Gastroesophageal sphincter (tissue), 4 donors: ENCODE measurements at regions not wholly inside any gene's neighbourhood (a gene's known extent, or its start where the extent isn't known, plus 50 kb on each side); places are given as distances from the start of the nearest gene placed in this dataset.

Experiments
- ATAC-seq: fragments of 150-250 bp; one replicate; pipeline ENCODE4 v1.9.1; 2016; ENCODE audit warnings: mild to moderate bottlenecking, moderate library complexity
- H3K27ac ChIP-seq, 4 donors: fragments of 200-600 bp; sonication (generic) in 3 of 4; 1 replicate in 3 of 4; 2 replicates in 1 of 4; pipeline ENCODE4 v1.5.1; 2016 to 2019
- H3K27me3 ChIP-seq: fragments of 200-600 bp; sonication (generic); one replicate; pipeline ENCODE4 v1.5.1; 2019
- H3K36me3 ChIP-seq, 2 donors: fragments of 200-600 bp; sonication (generic); one replicate each; pipeline ENCODE4 v1.5.1; 2019; ENCODE audit warnings: control low read depth in 1 of 2
- H3K4me1 ChIP-seq, 3 donors: fragments of 200-600 bp; sonication (generic); 1 replicate in 2 of 3; 2 replicates in 1 of 3; pipeline ENCODE4 v1.5.1; 2016 to 2019; ENCODE audit warnings: control low read depth in 2 of 3
- H3K4me3 ChIP-seq, 2 donors: fragments of 200-600 bp; sonication (generic); one replicate each; pipeline ENCODE4 v1.5.1; 2019; ENCODE audit warnings: mild to moderate bottlenecking in 1 of 2, moderate library complexity in 1 of 2
- H3K9me3 ChIP-seq, 3 donors: fragments of 200-600 bp; sonication (generic); one replicate each; pipeline ENCODE4 v1.5.1; 2017 to 2019; ENCODE audit warnings: control low read depth in 2 of 3
- EP300 ChIP-seq: sonication (generic); formaldehyde crosslinking; IDR thresholded peaks from one replicate; pipeline ENCODE4 v1.6.1; 2017; ENCODE audit warnings: antibody characterized with exemption, mild to moderate bottlenecking
- POLR2A ChIP-seq, 2 donors: fragments of 450-650 bp; IDR thresholded peaks; one replicate each; pipeline ENCODE4 v1.6.1; 2017; ENCODE audit warnings: antibody characterized with exemption in 2 of 2, mild to moderate bottlenecking in 2 of 2, moderate library complexity in 1 of 2
- POLR2AphosphoS5 ChIP-seq: sonication (generic); formaldehyde crosslinking; IDR thresholded peaks from one replicate; pipeline ENCODE4 v1.6.1; 2017; ENCODE audit warnings: antibody characterized with exemption
- WGBS, 2 donors: methylation state at CpG; one replicate each; pipeline ENCODE4 v1.1.5; 2018; ENCODE audit warnings: low coverage in 1 of 2; 5-methylcytosine and 5-hydroxymethylcytosine counted together
- TF ChIP-seq, protein P1 (sequence below), 4 experiments: fragments of 200-600 bp in 2 of 4; fragments of 450-650 bp in 2 of 4; sonication (generic) in 1 of 4; IDR thresholded peaks; one replicate each; pipeline ENCODE4 v1.5.1; 2017 to 2019; ENCODE audit warnings: antibody characterized with exemption in 4 of 4, mild to moderate bottlenecking in 2 of 4, moderate library complexity in 2 of 4

DNA sequence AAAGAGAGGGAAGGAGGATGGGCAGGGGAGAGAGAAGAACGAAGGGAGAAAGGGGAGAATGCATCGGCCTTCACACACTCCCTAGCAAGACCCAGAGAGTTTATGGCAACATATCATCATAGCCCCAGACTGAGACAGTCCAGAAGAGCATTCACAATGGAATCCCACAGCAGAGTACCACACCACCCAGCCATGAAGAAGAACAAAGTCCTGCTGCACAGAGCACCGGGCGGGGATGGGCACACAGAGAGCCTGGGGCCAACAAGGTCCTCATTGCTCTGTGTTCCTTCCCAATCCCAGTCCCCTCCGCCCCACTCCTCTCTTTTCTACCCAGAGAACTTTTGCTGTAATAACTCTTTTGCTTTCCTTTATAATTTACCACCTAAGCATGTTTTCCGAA is 118.1 kb upstream of the TMPRSS2 start:
- WGBS, 2 donors: 79 to 92% methylated on average over 4 to 6 of the region's 6 CpGs
- ATAC-seq: no peak
- H3K4me1 ChIP-seq: no peaks in the 10 kb centered on the region
- peaks cover 30% of the 10 kb centered on the region for H3K27me3 ChIP-seq
- peaks cover 0 to 9% (median 0%) of the 10 kb centered on the region in 3 donors for H3K9me3 ChIP-seq
- TF ChIP-seq POLR2A (IDR thresholded peaks at IDR 0.05) (no peak), POLR2AphosphoS5 (no peak)
- H3K4me3 ChIP-seq: no peak overlapping the region
- H3K36me3 ChIP-seq: no peaks in the 10 kb centered on the region
- H3K27ac ChIP-seq: no peak overlapping the region

DNA sequence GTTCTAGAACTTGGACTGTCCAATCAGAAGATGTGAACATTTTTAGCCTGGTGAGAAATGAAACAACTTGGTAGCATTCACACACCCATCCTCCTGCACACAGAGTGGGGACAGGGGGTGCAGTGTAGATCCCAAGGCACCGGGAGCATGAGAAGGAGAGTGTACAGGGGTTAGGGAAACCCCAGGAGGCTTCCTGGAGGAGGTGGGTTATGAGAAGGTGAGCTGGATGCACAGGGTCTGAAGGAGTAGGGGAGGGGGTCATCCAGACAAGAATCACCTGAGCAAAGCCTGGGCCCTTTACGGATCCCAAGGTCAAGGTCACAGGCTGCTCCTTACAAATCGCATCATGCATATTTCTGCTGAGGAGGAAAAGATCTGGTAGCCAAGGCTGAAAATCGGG is 117.5 kb upstream of the TMPRSS2 start:
- Histone ChIP-seq H3K36me3 (no peaks in the 10 kb centered on the region), H3K4me1 (no peaks in the 10 kb centered on the region), H3K27me3 (peaks cover 30% of the 10 kb centered on the region), H3K9me3 (peaks cover 0 to 9% (median 0%) of the 10 kb centered on the region in 3 donors), H3K4me3 (no peak overlapping the region), H3K27ac (no peak overlapping the region)
- TF ChIP-seq EP300 (no peak), POLR2AphosphoS5 (no peak), POLR2A (IDR thresholded peaks at IDR 0.05) (no peak)
- TF ChIP-seq, protein P1, sequence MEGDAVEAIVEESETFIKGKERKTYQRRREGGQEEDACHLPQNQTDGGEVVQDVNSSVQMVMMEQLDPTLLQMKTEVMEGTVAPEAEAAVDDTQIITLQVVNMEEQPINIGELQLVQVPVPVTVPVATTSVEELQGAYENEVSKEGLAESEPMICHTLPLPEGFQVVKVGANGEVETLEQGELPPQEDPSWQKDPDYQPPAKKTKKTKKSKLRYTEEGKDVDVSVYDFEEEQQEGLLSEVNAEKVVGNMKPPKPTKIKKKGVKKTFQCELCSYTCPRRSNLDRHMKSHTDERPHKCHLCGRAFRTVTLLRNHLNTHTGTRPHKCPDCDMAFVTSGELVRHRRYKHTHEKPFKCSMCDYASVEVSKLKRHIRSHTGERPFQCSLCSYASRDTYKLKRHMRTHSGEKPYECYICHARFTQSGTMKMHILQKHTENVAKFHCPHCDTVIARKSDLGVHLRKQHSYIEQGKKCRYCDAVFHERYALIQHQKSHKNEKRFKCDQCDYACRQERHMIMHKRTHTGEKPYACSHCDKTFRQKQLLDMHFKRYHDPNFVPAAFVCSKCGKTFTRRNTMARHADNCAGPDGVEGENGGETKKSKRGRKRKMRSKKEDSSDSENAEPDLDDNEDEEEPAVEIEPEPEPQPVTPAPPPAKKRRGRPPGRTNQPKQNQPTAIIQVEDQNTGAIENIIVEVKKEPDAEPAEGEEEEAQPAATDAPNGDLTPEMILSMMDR (IDR thresholded peaks at IDR 0.05): no peak
- WGBS, 2 donors: 83 to 92% methylated on average over 2 to 4 of the region's 4 CpGs
- no peak for ATAC-seq

DNA sequence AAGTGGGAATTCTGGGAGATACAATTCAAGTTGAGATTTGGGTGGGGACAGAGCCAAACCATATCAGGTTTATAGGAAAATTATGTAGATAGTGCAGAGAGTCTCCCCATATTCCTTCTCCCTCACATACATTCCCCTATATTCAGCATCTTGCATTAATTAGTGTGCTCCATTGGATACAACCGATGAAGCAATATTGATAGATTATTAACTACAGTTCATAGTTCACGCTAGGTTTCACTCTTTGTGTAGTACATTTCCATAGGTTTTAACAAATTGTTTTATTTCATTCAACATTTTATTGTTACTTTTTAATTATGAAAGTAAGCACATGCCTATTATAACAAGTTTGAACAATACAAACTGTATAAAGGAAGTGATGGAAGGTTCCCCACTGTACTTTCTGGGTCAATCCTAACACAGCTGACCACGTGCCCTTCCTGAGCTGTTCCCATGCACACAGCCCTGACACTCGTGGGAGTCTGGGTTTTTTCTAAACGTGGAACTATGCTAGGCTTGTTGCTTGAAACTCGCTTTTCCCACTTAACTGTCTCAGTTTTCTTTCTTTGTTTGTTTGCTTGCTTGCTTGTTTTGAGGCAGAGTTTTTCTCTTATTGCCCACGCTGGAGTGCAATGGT is 116.8 kb upstream of the TMPRSS2 start:
- TF ChIP-seq POLR2A (IDR thresholded peaks at IDR 0.05): no peak
- TF ChIP-seq EP300: no peak
- TF ChIP-seq POLR2AphosphoS5: no peak
- TF ChIP-seq, protein P1 (IDR thresholded peaks at IDR 0.05): no peak
- ATAC-seq: no peak

DNA sequence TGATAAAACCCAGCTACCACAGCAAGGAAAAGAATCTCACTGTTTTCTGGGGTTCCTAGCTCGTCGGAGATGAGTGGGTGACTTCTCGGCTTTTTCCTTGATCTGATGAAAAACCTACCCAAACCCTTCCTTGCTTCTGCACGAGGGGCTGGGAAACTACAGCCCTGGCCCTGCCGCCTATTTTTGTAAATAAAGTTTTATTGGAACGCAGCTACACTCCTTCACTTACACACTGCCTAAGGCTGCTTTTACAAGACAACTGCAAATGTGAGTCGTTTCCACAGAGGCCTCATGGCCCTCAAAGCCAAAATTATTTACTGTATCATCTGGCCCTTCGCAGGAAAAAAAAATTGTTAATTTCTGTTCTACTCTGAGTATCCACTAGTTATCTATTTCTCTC is 116.0 kb upstream of the TMPRSS2 start:
- H3K4me3 ChIP-seq: no peak overlapping the region
- no peaks in the 10 kb centered on the region for H3K36me3 ChIP-seq
- no peaks in the 10 kb centered on the region for H3K4me1 ChIP-seq
- 89% methylated on average over 8 of the region's 8 CpGs for WGBS, 2 donors
- no peak overlapping the region for H3K27ac ChIP-seq
- peaks cover 30% of the 10 kb centered on the region for H3K27me3 ChIP-seq
- no peak for ATAC-seq
- H3K9me3 ChIP-seq: peaks cover 0 to 2% (median 0%) of the 10 kb centered on the region in 3 donors
- TF ChIP-seq POLR2A (IDR thresholded peaks at IDR 0.05) (no peak), EP300 (no peak), POLR2AphosphoS5 (no peak)
- TF ChIP-seq, protein P1 (IDR thresholded peaks at IDR 0.05): no peak

More for the DNA sequence above, 116.8 kb upstream of the TMPRSS2 start:
- H3K4me1 ChIP-seq: no peaks in the 10 kb centered on the region
- H3K4me3 ChIP-seq: no peak overlapping the region
- 80 to 83% methylated on average over 6 to 7 of the region's 7 CpGs for WGBS, 2 donors
- peaks cover 0 to 9% (median 0%) of the 10 kb centered on the region in 3 donors for H3K9me3 ChIP-seq
- peaks cover 30% of the 10 kb centered on the region for H3K27me3 ChIP-seq
- no peak overlapping the region for H3K27ac ChIP-seq
- H3K36me3 ChIP-seq: no peaks in the 10 kb centered on the region

DNA sequence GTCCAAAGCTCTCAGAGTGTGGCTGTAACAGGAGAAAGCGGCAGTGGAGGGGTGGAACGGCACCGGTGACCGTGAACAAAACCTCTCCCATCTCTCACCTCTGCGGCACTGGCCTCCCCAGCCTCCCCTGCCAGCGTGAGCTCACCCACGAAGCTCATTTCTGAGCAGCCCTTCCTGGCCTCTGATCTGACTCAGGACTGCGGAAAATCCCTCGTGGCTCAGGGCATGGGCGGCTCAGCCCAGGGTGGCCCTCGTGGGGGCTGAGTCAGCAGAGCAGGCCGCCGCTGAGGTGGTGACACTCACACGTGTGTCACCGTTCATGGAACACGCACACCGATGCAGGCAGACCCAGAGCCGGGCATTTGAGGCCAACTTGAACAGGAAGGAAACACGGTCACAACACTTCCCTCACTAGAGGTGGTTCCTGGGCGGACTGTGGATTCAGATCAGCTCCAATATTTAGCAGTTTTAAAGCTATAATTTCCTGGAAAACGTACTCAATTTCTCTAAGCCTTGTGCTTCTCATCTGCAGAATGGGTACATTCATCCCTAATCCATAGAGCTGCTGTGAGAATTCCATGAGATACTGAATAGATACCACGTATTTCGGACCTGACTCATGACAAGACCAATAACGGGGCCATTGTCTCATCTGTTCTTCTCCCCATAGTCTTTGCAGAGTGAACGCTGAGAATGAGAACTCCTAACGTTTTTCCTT is 115.0 kb upstream of the TMPRSS2 start:
- H3K36me3 ChIP-seq: no peaks in the 10 kb centered on the region
- no peak for ATAC-seq
- 76 to 83% methylated on average over 8 to 13 of the region's 26 CpGs for WGBS, 2 donors
- no peak for TF ChIP-seq POLR2A (IDR thresholded peaks at IDR 0.05)
- no peak for TF ChIP-seq POLR2AphosphoS5
- TF ChIP-seq EP300: no peak
- TF ChIP-seq, protein P1 (IDR thresholded peaks at IDR 0.05): no peak
- H3K4me1 ChIP-seq: no peaks in the 10 kb centered on the region
- H3K4me3 ChIP-seq: no peak overlapping the region
- H3K27me3 ChIP-seq: peaks cover 30% of the 10 kb centered on the region
- H3K9me3 ChIP-seq: no peaks in the 10 kb centered on the region
- no peak overlapping the region for H3K27ac ChIP-seq
